ENCODE measurements at regions not wholly inside any gene's neighbourhood (a gene's known extent, or its start where the extent isn't known, plus 50 kb on each side); places are given as distances from the start of the nearest gene placed in this dataset.

DNA sequence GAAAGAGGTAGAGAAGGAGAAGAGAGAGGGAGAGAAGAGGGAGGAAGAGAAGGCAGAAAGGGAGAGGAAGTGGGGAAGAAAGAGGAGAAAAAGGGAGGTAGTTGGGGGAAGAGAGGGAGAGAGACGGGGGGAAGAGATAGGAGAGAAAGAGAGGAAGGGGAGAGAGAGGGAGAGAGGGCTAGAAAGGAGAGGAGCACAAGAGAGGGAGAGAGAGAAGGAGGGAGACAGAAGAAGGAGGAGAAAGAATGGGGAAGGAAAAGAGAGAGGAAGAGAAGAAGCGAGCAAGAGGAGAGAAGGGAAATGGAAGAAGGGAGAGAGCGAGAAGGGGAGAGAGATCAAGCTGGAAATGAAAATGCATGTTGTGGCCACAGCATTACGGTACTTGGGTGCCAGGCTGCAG, 1368.4 kb upstream of the TMEM132C start:
- TF ChIP-seq POLR2A (IDR thresholded peaks at IDR 0.05), result no peak
- TF ChIP-seq, protein P1, sequence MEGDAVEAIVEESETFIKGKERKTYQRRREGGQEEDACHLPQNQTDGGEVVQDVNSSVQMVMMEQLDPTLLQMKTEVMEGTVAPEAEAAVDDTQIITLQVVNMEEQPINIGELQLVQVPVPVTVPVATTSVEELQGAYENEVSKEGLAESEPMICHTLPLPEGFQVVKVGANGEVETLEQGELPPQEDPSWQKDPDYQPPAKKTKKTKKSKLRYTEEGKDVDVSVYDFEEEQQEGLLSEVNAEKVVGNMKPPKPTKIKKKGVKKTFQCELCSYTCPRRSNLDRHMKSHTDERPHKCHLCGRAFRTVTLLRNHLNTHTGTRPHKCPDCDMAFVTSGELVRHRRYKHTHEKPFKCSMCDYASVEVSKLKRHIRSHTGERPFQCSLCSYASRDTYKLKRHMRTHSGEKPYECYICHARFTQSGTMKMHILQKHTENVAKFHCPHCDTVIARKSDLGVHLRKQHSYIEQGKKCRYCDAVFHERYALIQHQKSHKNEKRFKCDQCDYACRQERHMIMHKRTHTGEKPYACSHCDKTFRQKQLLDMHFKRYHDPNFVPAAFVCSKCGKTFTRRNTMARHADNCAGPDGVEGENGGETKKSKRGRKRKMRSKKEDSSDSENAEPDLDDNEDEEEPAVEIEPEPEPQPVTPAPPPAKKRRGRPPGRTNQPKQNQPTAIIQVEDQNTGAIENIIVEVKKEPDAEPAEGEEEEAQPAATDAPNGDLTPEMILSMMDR (IDR thresholded peaks at IDR 0.05), result no peak

Data from heart left ventricle (tissue), 13 donors.